NCI-H69 (cell line): ENCODE measurements at regions not wholly inside any gene's neighbourhood (a gene's known extent, or its start where the extent isn't known, plus 50 kb on each side); places are given as distances from the start of the nearest gene placed in this dataset.
"Not testable (repeated sequence)": the region's sequence is repeated elsewhere in the genome, so short reads cannot be mapped to it uniquely, and the experiment has no call there.

Experiments used
- DNase-seq: peaks from one replicate; lab custom pipeline; 2025; lab: John Stamatoyannopoulos, UW

DNA sequence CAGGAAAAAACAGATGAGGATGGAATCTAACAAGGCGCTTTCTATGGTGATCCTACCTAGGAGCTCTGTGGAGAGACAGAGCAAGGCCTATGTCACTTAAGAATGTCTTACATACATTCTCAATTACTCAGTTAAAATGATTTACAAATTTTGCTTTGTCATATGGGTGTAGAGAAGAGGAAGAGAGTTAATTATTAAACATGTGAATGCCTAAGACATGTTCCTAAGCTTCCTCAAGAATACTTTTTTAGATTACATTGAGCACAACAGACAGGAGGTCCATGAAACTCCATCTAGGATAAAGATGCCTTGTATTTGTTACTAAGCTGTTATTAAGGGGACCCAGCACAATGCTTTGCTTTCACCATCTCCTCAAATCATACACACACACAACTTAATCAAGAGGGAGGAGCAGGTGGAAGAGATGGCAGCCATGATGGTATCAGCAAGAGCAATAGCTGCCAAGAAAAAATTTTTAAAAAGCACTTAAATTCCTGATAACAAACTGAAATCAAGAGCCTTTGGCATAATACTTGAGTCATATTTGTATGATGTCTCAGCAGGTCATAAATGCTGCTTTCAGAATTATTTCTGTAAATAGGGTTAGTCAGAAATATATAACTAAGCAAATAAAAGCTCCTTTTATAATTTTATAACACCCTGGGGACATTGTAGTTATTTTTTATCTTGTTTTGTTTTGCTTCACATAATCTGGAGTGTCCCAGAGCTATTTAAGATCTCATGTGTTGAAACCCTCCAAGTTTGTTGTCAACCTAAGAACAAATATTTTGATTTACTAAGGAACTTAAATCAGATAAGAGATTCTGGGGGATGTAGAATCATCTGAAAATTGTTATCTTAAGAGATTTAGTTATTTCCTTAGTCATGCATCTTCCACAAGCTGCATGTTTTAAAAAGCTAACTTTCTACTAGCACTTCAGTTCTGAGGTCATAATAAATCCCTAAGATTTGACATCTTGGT is 70.0 kb upstream of the CD2AP start:
- peak; percentile 51 for DNase-seq

DNA sequence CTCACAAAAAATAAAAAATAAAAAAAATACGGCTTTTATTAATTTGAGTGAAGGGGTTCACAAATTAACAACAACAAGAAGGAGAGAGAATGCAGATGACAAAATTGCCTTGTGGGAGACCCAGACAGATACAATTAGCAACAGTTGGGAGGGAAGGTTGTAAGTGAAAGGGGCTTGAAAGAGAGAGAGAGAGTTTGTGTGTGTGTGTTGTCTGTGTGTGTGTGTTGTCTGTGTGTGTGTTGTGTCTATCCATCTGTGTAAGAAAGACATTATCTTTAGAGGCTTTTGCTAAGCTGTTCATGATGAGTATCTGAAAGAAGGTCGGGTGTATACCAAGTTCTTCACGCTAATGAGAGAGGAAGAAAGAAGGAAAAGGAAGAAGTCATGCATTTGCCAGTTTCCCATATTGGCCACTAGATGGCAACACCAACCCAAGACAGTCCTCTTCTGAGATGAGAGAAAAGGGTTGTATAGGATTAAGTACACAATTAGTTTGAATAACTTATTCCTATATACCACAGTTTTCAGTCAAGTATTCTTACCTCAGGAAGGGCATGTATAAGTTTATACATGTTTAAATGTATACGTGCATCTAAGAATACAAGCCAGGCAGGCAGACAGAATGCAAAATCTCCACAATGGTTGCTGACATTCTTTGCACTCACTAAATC is 63.7 kb upstream of the CD2AP start:
- DNase-seq = peak; percentile 77

DNA sequence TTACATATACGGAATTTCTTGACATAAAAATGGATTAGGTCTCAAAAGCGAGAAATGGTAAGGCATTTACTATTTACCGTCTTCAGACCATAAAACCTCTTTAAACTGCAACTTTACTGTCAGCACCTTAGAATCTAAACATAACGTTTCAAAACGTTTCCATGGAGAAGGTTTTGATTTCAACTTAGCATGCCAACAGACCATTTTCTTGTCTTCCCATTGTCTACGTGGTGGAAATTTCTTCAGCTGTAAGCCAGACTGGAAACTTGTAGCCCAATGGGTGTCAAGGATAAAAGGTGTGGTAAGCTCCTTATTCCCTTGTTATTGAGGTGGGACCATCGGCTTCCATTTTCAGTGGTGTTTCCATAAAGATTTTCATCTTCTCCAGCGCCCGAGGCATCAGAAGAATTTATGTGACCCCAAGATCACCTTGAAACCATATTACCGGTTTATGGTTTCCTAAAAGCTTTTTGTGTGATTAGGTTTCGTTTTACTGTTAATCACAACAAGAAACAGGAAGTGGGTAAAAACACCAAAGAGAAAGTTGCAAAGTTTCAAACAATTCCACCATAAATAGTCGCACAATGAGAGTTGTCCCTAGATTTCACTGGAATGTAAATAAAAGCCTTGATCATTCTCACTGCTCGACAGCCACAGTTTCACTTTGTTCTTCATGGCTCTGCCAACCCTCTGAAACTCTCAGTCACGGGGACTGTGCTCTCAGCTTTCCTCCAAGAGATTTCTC is 63.0 kb upstream of the CD2AP start:
- DNase-seq = no peak

DNA sequence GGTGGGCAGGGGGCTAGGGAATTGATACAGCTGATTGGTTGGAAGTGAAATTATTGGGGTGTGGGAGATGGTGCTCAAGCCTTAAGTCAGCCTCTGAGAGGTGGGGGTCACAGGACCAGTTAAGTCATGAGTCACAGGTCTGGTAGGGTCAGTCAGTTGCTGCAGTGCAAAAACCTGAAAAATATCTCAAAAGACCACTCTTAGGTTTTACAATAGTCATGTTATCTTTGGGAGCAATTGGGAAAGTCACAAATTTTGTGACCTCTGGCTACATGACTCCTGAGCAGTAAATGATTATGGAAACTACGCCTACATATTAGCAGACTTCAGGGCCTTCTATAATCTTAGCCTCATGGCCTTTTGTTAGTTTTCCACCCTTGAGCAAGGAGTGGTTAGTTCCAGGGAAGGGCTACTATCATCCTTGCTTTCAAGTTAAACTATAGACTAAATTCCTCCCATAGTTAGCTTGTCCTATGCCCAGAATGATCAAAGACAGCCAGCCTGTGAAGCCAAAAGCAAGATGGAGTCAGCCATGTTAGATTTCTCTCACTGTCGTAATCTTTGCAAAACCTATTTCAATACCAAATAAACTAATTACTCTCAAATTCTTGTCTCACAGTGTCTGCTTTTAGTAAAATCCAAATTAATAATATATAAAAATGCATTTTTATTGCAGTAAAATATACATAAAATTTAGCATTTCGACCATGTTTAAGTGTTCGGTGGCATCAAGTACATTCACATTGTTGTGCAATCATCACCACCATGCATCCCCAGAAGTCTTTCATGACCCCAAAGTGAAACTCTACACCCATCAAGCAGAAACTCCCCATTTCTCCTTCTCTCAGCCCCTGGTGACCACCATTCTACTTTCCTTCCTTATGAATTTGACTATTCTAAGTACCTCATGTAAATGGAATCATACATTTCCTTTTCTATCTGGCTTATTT is 60.9 kb upstream of the CD2AP start:
- DNase-seq = no peak

DNA sequence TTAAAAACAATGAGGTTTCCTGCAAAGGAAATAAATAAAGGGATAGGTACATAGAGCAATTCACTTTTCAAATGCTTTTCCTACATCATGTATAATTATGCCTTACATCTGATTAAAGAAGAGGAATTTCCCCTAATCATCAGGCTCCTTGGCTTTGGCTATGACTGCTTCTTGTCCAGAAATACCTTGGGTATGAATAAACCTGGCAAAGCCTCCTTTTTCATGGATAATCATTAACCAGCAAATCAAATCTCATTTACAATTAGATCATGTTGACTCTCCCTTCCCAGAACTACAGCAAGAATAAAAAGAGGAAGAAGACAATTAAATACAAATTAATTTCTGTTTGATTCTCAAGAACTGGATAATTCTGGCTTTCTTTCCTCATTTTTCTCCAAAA is 58.0 kb upstream of the CD2AP start:
- no peak for DNase-seq

DNA sequence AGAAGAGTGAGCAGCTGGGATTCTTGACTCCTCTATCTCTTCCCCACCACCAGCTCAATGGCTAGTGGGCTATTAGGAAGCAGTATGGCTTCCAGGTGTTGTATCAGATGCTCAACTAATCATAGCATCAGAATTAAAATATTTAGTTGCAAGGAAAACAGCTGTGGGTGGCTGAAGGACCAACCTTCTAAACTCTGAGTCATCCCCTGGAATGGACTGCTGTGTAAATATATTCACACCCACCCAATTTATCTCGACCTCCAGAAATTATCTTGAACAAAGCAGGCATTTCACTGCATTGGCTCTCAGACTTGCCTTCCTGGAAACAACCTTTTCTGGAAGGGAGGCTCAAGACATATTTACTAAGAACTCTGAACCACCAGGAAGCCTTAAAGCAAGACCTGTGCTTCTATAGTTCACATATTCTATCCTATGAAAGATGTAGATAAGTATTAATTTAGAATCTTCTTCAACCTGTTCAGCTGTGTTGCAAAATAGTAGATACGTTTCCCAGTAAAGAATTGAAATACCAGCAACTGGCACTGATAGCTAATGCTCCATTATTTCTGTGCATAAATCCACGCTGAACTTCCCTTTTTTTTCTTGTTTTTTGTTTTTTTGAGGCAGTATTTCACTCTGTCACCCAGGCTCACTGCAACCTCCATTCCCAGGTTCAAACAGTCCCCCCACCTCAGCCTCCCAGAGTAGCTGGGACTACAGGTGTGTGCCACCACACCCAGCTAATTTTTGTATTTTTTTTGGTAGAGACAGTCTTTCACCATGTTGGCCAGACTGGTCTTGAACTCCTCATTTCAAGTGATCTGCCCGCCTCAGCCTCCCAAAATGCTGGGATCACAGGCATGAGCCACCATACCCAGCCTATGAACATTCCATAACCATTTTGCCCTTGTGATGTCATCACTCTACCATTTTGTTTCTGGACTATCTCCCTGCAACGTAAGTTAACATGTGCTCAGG is 56.9 kb upstream of the CD2AP start:
- peak; percentile 62 for DNase-seq

DNA sequence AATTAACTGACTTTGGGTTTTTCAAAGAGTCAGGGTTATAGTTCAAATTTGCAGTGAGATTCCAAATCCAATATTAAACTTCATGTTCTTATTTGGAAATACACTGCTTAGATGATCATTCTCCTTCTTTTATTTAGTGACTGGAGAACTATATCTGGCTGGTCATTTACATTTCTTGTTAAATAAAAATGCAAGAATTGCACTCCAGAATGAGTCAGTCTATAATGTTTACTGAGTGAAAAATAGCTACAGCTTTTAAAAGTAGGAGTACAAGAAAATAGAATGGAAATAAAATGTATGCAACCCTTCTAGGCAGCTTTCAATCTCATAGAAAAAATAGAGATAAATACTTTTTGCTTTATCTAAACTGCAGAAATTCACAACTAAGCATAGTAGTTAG is 54.5 kb upstream of the CD2AP start:
- no peak for DNase-seq

DNA sequence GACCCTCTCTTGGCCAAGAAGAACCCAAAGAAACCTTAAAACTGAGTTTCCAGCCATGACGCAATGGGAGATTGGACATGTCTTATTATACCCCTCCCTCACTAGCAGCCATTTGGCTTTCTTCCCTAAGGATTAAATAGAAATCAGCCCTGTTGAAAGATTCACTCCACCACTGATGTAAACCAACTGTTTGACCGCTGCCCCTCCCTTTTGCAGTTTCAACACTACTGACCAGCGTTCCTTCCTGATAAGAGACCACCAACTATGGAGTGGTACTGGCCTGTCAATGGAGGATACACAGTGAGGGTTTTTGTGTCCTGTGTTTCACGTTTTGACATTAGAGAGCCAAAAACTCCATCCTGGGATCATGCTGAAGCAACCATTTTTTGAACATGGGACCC is 53.2 kb upstream of the CD2AP start:
- no peak for DNase-seq

DNA sequence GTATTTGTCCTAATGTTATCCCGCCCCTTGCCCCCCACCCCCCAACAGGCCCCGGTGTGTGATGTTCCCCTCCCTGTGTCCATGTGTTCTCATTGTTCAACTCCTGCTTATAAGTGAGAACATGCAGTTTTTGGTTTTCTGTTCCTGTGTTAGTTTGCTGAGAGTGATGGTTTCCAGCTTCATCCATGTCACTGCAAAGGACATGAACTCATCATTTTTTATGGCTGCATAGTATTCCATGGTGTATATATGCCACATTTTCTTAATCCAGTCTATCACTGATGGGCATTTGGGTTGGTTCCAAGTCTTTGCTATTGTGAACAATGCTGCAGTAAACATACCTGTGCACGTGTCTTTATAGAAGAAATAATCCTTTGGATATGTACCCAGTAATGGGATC is 51.9 kb upstream of the CD2AP start:
- DNase-seq = not testable (repeated sequence)

DNA sequence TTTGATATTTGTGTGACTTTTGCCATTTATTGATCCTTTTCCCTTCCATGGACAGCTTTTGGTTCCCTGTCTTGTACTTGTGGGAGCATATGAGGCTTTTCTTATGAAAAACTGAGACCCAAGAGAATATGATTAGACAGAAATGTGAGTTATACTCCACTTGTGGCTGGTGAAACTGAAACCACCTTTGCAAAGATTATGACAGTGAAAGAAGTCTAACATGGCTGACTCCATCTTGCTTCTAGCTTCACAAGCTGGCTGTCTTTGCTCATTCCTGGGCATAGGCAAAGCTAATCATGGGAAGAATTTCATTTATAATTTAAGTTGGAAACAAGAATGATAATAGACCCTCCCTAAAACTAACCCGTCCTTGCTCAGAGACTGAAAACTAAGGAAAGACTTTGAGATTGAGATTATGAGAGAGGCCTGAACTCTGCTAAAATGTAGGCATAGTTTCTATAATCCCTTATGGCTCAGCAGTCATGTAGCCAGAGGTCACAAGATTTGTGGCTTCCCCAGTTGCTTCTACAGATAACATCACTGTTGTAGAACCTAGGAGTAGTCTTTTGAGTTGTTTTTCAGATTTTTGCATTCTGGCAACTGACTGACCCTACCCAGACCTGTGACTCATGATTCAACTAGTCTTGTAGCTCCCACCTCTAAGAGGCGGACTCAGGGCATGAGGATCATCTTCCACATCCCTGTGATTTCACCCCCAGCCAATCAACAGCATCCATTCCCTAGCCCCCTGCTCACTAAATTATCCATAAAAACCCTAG is 50.9 kb upstream of the CD2AP start:
- DNase-seq = no peak

DNA sequence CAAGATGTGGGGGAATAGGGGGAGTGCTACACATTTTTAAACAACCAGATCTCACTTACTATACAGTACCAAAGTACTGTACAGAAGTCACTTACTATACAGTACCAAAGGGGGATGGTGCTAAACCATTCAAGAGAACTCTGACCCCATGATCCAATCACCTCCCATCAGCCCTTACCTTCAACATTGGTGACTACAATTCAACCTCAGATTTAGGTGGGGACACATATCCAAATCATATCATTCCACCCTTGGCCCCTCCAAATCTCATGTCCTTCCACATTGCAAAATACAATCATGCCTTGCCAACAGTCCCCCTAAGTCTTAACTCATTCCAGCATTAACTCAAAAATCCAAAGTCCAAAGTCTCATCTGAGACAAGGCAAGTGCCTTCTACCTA is 49.9 kb upstream of the CD2AP start:
- no peak for DNase-seq
